NT2/D1 (cell line): ENCODE measurements at regions not wholly inside any gene's neighbourhood (a gene's known extent, or its start where the extent isn't known, plus 50 kb on each side); places are given as distances from the start of the nearest gene placed in this dataset.

Source experiments
- DNase-seq: peaks from one replicate; pipeline ENCODE4 v3.0.0-alpha.2; 2011; ENCODE audit warnings: low read depth, low spot score
- H3K27me3 ChIP-seq: 2 replicates; pipeline ENCODE4 v1.6.0; 2011; ENCODE audit warnings: mild to moderate bottlenecking; ENCODE audit not compliant: insufficient read length, insufficient read depth
- H3K36me3 ChIP-seq: 2 replicates; pipeline ENCODE4 v1.6.1; 2011; ENCODE audit warnings: mild to moderate bottlenecking, low read length, mixed read lengths; ENCODE audit not compliant: insufficient read depth, insufficient read length
- H3K4me1 ChIP-seq: 2 replicates; pipeline ENCODE4 v1.5.1; 2011; ENCODE audit not compliant: insufficient read depth, insufficient read length
- H3K4me3 ChIP-seq: 2 replicates; pipeline ENCODE4 v1.5.1; 2011; ENCODE audit warnings: low read depth; ENCODE audit not compliant: insufficient read length
- H3K9ac ChIP-seq: 2 replicates; pipeline ENCODE4 v1.6.0; 2011; ENCODE audit warnings: low read depth; ENCODE audit not compliant: insufficient read length
- H3K9me3 ChIP-seq: 2 replicates; pipeline ENCODE4 v1.5.1; 2011; ENCODE audit warnings: mild to moderate bottlenecking, low read length; ENCODE audit not compliant: insufficient read depth
- SUZ12 ChIP-seq: IDR thresholded peaks from 2 replicates; pipeline ENCODE4 v1.6.1; 2011; ENCODE audit not compliant: insufficient read length, insufficient read depth; ENCODE audit errors: extremely low read depth
- YY1 ChIP-seq: IDR thresholded peaks from 2 replicates; pipeline ENCODE4 v1.6.1; 2011; ENCODE audit not compliant: insufficient read length, insufficient read depth
- ZNF274 ChIP-seq: IDR thresholded peaks from 2 replicates; pipeline ENCODE4 v1.6.1; 2011; ENCODE audit warnings: mild to moderate bottlenecking, low read depth, low read length

GRCh38 chr10:111240348-111240747 is 163.5 kb downstream of the ADRA2A start:
- Histone ChIP-seq H3K9ac (no peak overlapping the region), H3K9me3 (no peaks in the 10 kb centered on the region), H3K27me3 (no peaks in the 10 kb centered on the region), H3K4me1 (no peaks in the 10 kb centered on the region), H3K36me3 (no peaks in the 10 kb centered on the region), H3K4me3 (no peak overlapping the region)
- TF ChIP-seq YY1: no peak
- no peak for TF ChIP-seq ZNF274
- no peak for TF ChIP-seq SUZ12
- DNase-seq: no peak

DNA sequence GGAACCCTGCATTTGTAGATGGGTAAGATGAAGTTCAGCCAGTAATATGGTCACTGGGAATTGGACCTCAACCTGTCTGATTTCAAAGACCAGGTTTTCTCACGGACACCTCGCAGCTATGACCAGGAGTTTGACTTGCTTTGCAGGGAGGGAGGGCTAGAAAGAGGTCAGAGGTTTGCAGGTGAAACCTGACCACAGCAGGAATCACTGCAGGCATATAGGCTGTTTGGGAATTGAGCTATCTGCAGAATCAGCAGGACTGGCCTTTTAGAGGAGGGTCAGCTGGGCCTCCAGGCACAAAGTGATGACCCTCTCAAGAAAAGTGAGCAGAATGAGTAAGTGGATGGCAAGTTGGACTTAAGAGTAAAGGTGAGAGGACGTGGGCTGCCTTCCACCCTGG is 166.3 kb downstream of the ADRA2A start:
- H3K27me3 ChIP-seq: no peaks in the 10 kb centered on the region
- TF ChIP-seq YY1 (no peak), SUZ12 (no peak), ZNF274 (no peak)
- H3K9ac ChIP-seq: no peak overlapping the region

GRCh38 chr10:111246136-111246535 is 169.3 kb downstream of the ADRA2A start:
- H3K9ac ChIP-seq: no peak overlapping the region
- no peaks in the 10 kb centered on the region for H3K4me1 ChIP-seq
- H3K36me3 ChIP-seq: no peaks in the 10 kb centered on the region
- no peak overlapping the region for H3K4me3 ChIP-seq
- H3K9me3 ChIP-seq: no peaks in the 10 kb centered on the region
- TF ChIP-seq ZNF274 (no peak), SUZ12 (no peak), YY1 (no peak)
- DNase-seq: no peak
- no peaks in the 10 kb centered on the region for H3K27me3 ChIP-seq

More for the DNA sequence above, 166.3 kb downstream of the ADRA2A start:
- no peak overlapping the region for H3K4me3 ChIP-seq
- H3K4me1 ChIP-seq: no peaks in the 10 kb centered on the region
- H3K9me3 ChIP-seq: no peaks in the 10 kb centered on the region
- no peak for DNase-seq
- H3K36me3 ChIP-seq: no peaks in the 10 kb centered on the region

GRCh38 chr10:111246814-111247452 is 170.1 kb downstream of the ADRA2A start:
- Histone ChIP-seq H3K9me3 (no peaks in the 10 kb centered on the region), H3K27me3 (no peaks in the 10 kb centered on the region), H3K4me3 (no peak overlapping the region), H3K9ac (no peak overlapping the region), H3K4me1 (no peaks in the 10 kb centered on the region), H3K36me3 (no peaks in the 10 kb centered on the region)
- DNase-seq: no peak
- TF ChIP-seq ZNF274 (no peak), YY1 (no peak), SUZ12 (no peak)

DNA sequence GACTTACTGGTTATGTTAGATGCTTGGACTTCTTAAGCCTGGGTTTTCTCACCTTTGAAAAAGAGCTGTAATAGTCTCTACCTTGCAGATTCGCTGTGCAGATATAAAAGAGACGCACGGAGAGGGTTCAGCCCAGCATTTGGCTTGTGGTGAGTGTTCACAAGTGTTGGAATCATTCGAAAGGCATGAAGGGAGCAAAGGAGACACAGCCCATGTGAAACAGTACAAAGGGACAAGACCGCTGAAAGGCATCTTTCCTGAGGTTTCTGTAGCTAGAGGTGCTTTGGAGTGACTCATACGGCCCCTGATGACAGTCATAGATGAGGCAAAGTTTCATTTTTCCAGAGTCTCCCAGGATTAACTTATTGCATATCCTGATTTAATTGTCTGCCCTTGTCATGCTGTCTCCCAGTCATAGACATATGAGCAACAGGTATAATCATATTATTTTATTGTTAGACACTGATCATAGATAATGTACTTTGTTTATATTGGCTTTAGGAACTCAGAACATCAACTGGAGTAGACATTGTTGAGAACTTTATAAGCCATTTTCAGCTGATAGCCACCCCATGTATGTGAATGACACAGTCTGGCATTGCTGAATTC is 171.1 kb downstream of the ADRA2A start:
- no peaks in the 10 kb centered on the region for H3K27me3 ChIP-seq
- no peaks in the 10 kb centered on the region for H3K9me3 ChIP-seq
- TF ChIP-seq ZNF274 (no peak), SUZ12 (no peak), YY1 (no peak)
- H3K4me1 ChIP-seq: no peaks in the 10 kb centered on the region
- H3K4me3 ChIP-seq: no peak overlapping the region
- DNase-seq: no peak
- no peak overlapping the region for H3K9ac ChIP-seq
- H3K36me3 ChIP-seq: no peaks in the 10 kb centered on the region

- Histone ChIP-seq H3K9me3 (no peaks in the 10 kb centered on the region), H3K27me3 (no peaks in the 10 kb centered on the region), H3K36me3 (no peaks in the 10 kb centered on the region), H3K4me3 (no peak overlapping the region), H3K9ac (no peak overlapping the region), H3K4me1 (no peaks in the 10 kb centered on the region)
- DNase-seq: no peak
- TF ChIP-seq YY1 (no peak), SUZ12 (no peak), ZNF274 (no peak)
Observed at GRCh38 chr10:111249925-111250324, 173.1 kb downstream of the ADRA2A start.

DNA sequence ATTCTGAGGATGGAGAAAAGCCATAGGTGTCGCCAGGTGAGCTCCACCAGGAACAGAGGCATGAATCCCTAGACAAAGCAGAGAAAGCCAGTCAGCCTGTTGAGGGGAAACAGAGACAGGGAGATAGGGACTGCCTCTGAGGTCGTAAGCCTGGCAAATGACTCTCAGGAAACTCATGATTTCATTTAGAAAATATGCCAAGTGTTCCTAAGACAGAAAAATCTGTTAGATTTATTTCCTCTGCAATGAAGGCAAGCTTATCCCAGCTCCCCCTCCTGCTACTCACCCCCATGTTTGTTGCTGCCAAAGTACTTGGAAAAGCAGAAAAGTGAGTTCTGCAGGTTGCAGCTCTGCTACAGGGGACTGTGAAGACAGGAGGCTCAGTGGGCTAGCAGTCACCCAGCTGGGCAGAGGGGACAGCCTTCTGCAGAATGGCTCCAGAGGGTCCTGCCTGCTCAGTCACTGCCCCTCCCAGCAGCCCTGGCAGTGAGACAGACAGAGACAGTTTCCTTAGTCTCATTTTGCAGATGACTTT is 184.3 kb downstream of the ADRA2A start:
- H3K36me3 ChIP-seq: no peaks in the 10 kb centered on the region
- no peak overlapping the region for H3K9ac ChIP-seq
- no peak overlapping the region for H3K4me3 ChIP-seq
- no peaks in the 10 kb centered on the region for H3K9me3 ChIP-seq
- H3K27me3 ChIP-seq: no peaks in the 10 kb centered on the region
- DNase-seq: no peak
- no peaks in the 10 kb centered on the region for H3K4me1 ChIP-seq
- TF ChIP-seq YY1 (no peak), ZNF274 (no peak), SUZ12 (no peak)
